PC-9 (cell line): ENCODE measurements at regions not wholly inside any gene's neighbourhood (a gene's known extent, or its start where the extent isn't known, plus 50 kb on each side); places are given as distances from the start of the nearest gene placed in this dataset.

Experiments used
- BruUV-seq: library from RNA; stranded (reverse); fragments of 400-500 nt; replicated peaks from 2 replicates; lab custom pipeline; 2021; lab: Mats Ljungman, UMichigan
- CTCF ChIA-PET: fragments of 300-600 bp; sonication (Branson Sonifier 250); formaldehyde crosslinking; loops from one replicate; lab custom pipeline; 2022; ENCODE audit warnings: antibody characterized with exemption; lab: Charles Lee
- POLR2A ChIA-PET: fragments of 300-600 bp; sonication (Branson Sonifier 250); formaldehyde crosslinking; loops from one replicate; lab custom pipeline; 2022; ENCODE audit warnings: antibody characterized with exemption; ENCODE audit not compliant: unreplicated experiment; lab: Charles Lee
- DNase-seq, 2 experiments: peaks; one replicate each; pipeline versions ENCODE4 v3.0.0 to v3.0.0-alpha.2; 2015 to 2022; ENCODE audit warnings: mixed read lengths in 1 of 2
- H2AFZ ChIP-seq: fragments of 200-600 bp; sonication (generic); 2 replicates; pipeline ENCODE4 v1.8.1; 2017; ENCODE audit warnings: antibody characterized with exemption
- H3F3A ChIP-seq: fragments of 200-600 bp; sonication (generic); 2 replicates; pipeline ENCODE4 v1.8.1; 2017; ENCODE audit warnings: antibody characterized with exemption, mild to moderate bottlenecking, low read depth; ENCODE audit not compliant: insufficient read depth
- H3K27ac ChIP-seq: fragments of 200-600 bp; sonication (generic); 2 replicates; pipeline ENCODE4 v1.6.1; 2016; ENCODE audit warnings: mixed run types
- H3K27me3 ChIP-seq: fragments of 200-600 bp; sonication (generic); 2 replicates; pipeline ENCODE4 v1.6.1; 2016; ENCODE audit warnings: low read depth, mixed run types; ENCODE audit not compliant: insufficient read depth
- H3K36me3 ChIP-seq: fragments of 200-600 bp; sonication (generic); 2 replicates; pipeline ENCODE4 v1.6.1; 2016; ENCODE audit warnings: low read depth, mixed run types
- H3K4me1 ChIP-seq: fragments of 200-600 bp; sonication (generic); replicated peaks from 2 replicates; pipeline ENCODE4 v1.6.1; 2016; ENCODE audit warnings: mixed run types; ENCODE audit not compliant: insufficient read depth
- H3K4me2 ChIP-seq: fragments of 200-600 bp; sonication (generic); 2 replicates; pipeline ENCODE4 v1.6.1; 2017; ENCODE audit warnings: mixed run types
- H3K4me3 ChIP-seq: fragments of 200-600 bp; sonication (generic); 2 replicates; pipeline ENCODE4 v1.6.1; 2016; ENCODE audit warnings: mixed run types
- H3K79me2 ChIP-seq: fragments of 200-600 bp; sonication (generic); 2 replicates; pipeline ENCODE4 v1.6.1; 2017; ENCODE audit warnings: low read depth, mixed run types
- H3K9me2 ChIP-seq: fragments of 200-600 bp; sonication (generic); 2 replicates; pipeline ENCODE4 v1.8.1; 2017; ENCODE audit warnings: mild to moderate bottlenecking; ENCODE audit not compliant: insufficient read depth
- H3K9me3 ChIP-seq: fragments of 200-600 bp; sonication (generic); 2 replicates; pipeline ENCODE4 v1.8.1; 2016; ENCODE audit warnings: low read depth; ENCODE audit not compliant: insufficient read depth
- H4K20me1 ChIP-seq: fragments of 200-600 bp; sonication (generic); 2 replicates; pipeline ENCODE4 v1.8.1; 2017; ENCODE audit not compliant: insufficient read depth
- CTCF ChIP-seq: fragments of 200-600 bp; sonication (generic); conservative IDR thresholded peaks from 2 replicates; pipeline ENCODE4 v1.6.1; 2017; ENCODE audit warnings: mixed run types, antibody characterized with exemption, mild to moderate bottlenecking, moderate library complexity
- EZH2 ChIP-seq: fragments of 200-600 bp; sonication (generic); IDR thresholded peaks from 2 replicates; pipeline ENCODE4 v1.8.0; 2017; ENCODE audit warnings: antibody characterized with exemption, low read depth
- intact Hi-C: fragments of 100-400 bp; cut with micrococcal nuclease; formaldehyde crosslinking; loops from one replicate; pipeline ENCODE4 v1.10.0; 2022; ENCODE audit not compliant: unreplicated experiment

DNA sequence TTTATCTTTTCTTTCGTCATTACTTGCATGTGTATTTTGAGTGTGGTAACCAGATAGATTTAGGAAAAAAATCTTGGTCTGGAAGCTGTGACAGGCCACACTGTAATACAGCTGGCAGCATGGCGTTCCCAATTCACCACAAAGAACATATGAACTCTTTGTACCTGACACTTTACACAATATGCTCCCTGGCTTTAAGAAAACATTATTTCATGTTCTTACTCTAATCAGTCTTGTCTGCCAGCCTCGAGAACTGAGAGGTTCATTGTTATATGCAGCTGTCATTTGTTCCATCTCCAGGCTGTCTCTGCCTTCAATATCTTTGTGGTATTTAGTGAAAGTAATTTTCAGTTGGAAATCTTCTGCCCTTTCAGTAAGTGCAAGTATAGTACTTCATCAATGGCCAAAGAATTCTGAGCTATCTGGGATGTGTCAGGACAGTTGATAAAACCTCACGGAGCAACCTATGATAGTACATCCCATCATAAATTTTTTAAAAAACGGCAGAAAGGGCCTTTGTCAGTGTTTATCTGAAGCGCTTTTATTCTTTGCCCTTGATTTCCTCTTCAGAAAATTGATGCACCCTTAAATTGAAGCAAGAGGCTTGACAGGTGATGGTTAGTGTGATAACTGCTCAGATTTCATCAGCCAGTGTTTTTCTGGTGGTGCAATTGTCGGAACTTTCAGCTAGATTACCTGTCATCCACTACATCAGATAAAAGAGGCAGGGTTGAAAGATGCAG, 146.3 kb upstream of the SP8 start:
- no peaks in the 10 kb centered on the region for H3K9me3 ChIP-seq
- no peaks in the 10 kb centered on the region for H3K79me2 ChIP-seq
- ChIA-PET POLR2A (no interaction called here), CTCF (no interaction called here)
- H2AFZ ChIP-seq = 0 out of 2 replicates have a peak overlapping the region, but pooled peaks have one; percentile 0
- H3K27me3 ChIP-seq = no peaks in the 10 kb centered on the region
- no peak for TF ChIP-seq CTCF
- TF ChIP-seq EZH2 = no peak
- BruUV-seq = no TSS peak
- H3K36me3 ChIP-seq = no peaks in the 10 kb centered on the region
- H3K4me1 ChIP-seq = no peaks in the 10 kb centered on the region
- no peak for DNase-seq
- H3K4me2 ChIP-seq = no peak overlapping the region
- no peaks in the 10 kb centered on the region for H4K20me1 ChIP-seq
- H3K9me2 ChIP-seq = no peaks in the 10 kb centered on the region
- H3K27ac ChIP-seq = no peak overlapping the region
- intact Hi-C loops = no loop called here
- H3F3A ChIP-seq = no peaks in the 10 kb centered on the region
- H3K4me3 ChIP-seq = no peak overlapping the region

DNA sequence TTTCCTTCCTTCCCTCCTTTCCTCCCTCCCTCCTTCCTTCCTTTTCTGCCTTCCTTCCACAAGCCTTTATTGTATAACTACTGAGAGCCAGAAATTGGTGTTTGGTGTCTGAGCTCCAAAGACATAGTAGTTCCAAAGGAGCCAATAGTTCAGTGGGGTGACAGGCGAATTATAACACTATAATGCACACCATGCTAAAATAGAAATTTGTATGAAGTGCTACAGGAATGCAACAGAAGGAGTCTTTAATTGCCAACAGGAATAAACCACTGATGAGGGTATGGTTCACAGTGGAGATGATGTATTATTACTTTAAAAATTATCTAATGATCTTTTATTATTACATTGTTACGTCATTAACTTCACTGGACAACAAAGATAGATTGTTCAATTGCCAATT, 158.8 kb upstream of the SP8 start:
- no peaks in the 10 kb centered on the region for H3K79me2 ChIP-seq
- H3F3A ChIP-seq = no peaks in the 10 kb centered on the region
- POLR2A ChIA-PET = no interaction called here
- H3K9me2 ChIP-seq = no peaks in the 10 kb centered on the region
- no peak for DNase-seq
- no peaks in the 10 kb centered on the region for H3K36me3 ChIP-seq
- H3K27ac ChIP-seq = no peak overlapping the region
- H4K20me1 ChIP-seq = no peaks in the 10 kb centered on the region
- TF ChIP-seq CTCF = no peak
- TF ChIP-seq EZH2 = no peak
- 0 out of 2 replicates have a peak overlapping the region, but pooled peaks have one; percentile 13 for H2AFZ ChIP-seq
- H3K4me1 ChIP-seq = no peaks in the 10 kb centered on the region
- H3K27me3 ChIP-seq = no peaks in the 10 kb centered on the region
- no peak overlapping the region for H3K4me3 ChIP-seq
- intact Hi-C loops = no loop called here
- H3K9me3 ChIP-seq = no peaks in the 10 kb centered on the region; the same call in none of the 2 replicates
- no TSS peak for BruUV-seq
- CTCF ChIA-PET = no interaction called here
- H3K4me2 ChIP-seq = no peak overlapping the region

DNA sequence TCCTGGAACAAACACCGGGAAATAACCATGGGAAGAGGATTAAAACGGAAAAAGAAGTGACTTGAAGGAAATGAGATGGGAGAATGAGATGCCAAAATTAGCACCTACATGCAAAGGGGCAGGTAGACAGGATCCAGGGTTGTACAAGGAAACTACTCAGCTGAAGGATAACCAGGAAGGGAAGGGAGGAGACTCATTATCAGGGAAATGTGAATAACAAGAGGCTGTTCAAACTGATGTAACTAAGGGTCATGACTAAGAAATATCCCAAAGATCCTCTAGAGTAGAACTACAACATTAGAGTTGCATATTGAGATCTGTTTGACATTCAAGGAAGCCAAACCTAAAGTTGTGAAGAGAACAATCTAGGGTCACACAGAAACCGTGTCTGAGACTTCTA, 166.2 kb upstream of the SP8 start:
- Histone ChIP-seq H3K27me3 (no peaks in the 10 kb centered on the region), H3K4me2 (peak overlapping the region; percentile 12; the same call in 1 of the 2 replicates), H3K79me2 (no peaks in the 10 kb centered on the region), H3K9me2 (no peaks in the 10 kb centered on the region), H3K9me3 (no peaks in the 10 kb centered on the region), H3K36me3 (no peaks in the 10 kb centered on the region), H3K27ac (no peak overlapping the region), H2AFZ (no peak overlapping the region), H4K20me1 (no peaks in the 10 kb centered on the region), H3F3A (no peaks in the 10 kb centered on the region), H3K4me3 (no peak overlapping the region), H3K4me1 (0 out of 2 replicates have a peak, but pooled peaks cover 6% of the 10 kb centered on the region)
- no TSS peak for BruUV-seq
- intact Hi-C loops = no loop called here
- TF ChIP-seq CTCF (no peak), EZH2 (no peak)
- ChIA-PET POLR2A (no interaction called here), CTCF (no interaction called here)
- no peak for DNase-seq
